HEK293 (cell line): ENCODE measurements at regions not wholly inside any gene's neighbourhood (a gene's known extent, or its start where the extent isn't known, plus 50 kb on each side); places are given as distances from the start of the nearest gene placed in this dataset.

Source experiments
- CTCF ChIA-PET: fragments of 350-600 bp; formaldehyde crosslinking; extraction: SDS; loops from one replicate; lab custom pipeline; 2021; ENCODE audit warnings: antibody characterized with exemption; lab: Yijun Ruan, JAX
- POLR2A ChIA-PET: fragments of 300-600 bp; formaldehyde crosslinking; extraction: SDS; loops from one replicate; lab custom pipeline; 2020; ENCODE audit warnings: antibody characterized with exemption, inconsistent platforms; lab: Yijun Ruan, JAX
- H3K27ac ChIP-seq: fragments of 200-500 bp; sonication (Bioruptor generic); 2 replicates; pipeline ENCODE4 v1.5.1; 2014; ENCODE audit warnings: low read depth, low read length, control low read depth, inconsistent platforms; ENCODE audit errors: extremely low read depth
- H3K36me3 ChIP-seq, 2 experiments: fragments of 200-500 bp in 1 of 2; sonication (Bioruptor generic) in 1 of 2; 1 replicate in 1 of 2; 2 replicates in 1 of 2; pipeline ENCODE4 v1.5.1; 2014 to 2017; ENCODE audit warnings: inconsistent platforms in 2 of 2, low read length in 2 of 2; ENCODE audit not compliant: control insufficient read depth in 2 of 2, insufficient read depth in 1 of 2
- H3K4me1 ChIP-seq: fragments of 200-500 bp; sonication (Bioruptor generic); 2 replicates; pipeline ENCODE4 v1.5.1; 2014; ENCODE audit warnings: mild to moderate bottlenecking, low read length, inconsistent platforms; ENCODE audit not compliant: control insufficient read depth, insufficient read depth
- H3K4me3 ChIP-seq: 2 replicates; pipeline ENCODE4 v1.5.1; 2011; ENCODE audit warnings: low read depth, mild to moderate bottlenecking, control low read depth, low read length, moderate library complexity
- H3K9me3 ChIP-seq: fragments of 200-500 bp; sonication (Bioruptor generic); 2 replicates; pipeline ENCODE4 v1.5.1; 2014; ENCODE audit warnings: low read depth, low read length, inconsistent platforms; ENCODE audit not compliant: control insufficient read depth, insufficient read depth
- KLF1 ChIP-seq: fragments of 450-650 bp; formaldehyde crosslinking; IDR thresholded peaks from 2 replicates; pipeline ENCODE4 v1.5.1; 2016; ENCODE audit warnings: missing biosample characterization, missing genetic modification characterization
- SCRT1 ChIP-seq: fragments of 450-650 bp; formaldehyde crosslinking; IDR thresholded peaks from 2 replicates; pipeline ENCODE4 v1.5.1; 2016; ENCODE audit warnings: missing biosample characterization, missing genetic modification characterization, borderline replicate concordance
- SCRT2 ChIP-seq: fragments of 450-650 bp; formaldehyde crosslinking; IDR thresholded peaks from 2 replicates; pipeline ENCODE4 v1.5.1; 2016; ENCODE audit warnings: missing biosample characterization, missing genetic modification characterization
- SP7 ChIP-seq: fragments of 450-650 bp; formaldehyde crosslinking; IDR thresholded peaks from 2 replicates; pipeline ENCODE4 v1.5.1; 2016; ENCODE audit warnings: missing biosample characterization, missing genetic modification characterization
- ZNF23 ChIP-seq: fragments of 450-650 bp; formaldehyde crosslinking; IDR thresholded peaks from 2 replicates; pipeline ENCODE4 v1.5.1; 2016; ENCODE audit warnings: missing biosample characterization, missing genetic modification characterization, borderline replicate concordance
- ZNF292 ChIP-seq: fragments of 450-650 bp; formaldehyde crosslinking; IDR thresholded peaks from 2 replicates; pipeline ENCODE4 v1.5.1; 2016; ENCODE audit warnings: low read depth, missing biosample characterization, missing genetic modification characterization, borderline replicate concordance
- ZNF335 ChIP-seq: fragments of 450-650 bp; formaldehyde crosslinking; conservative IDR thresholded peaks from 2 replicates; pipeline ENCODE4 v1.5.1; 2016; ENCODE audit warnings: missing biosample characterization, missing genetic modification characterization
- ZNF510 ChIP-seq: fragments of 450-650 bp; formaldehyde crosslinking; IDR thresholded peaks from 2 replicates; pipeline ENCODE4 v1.5.1; 2018; ENCODE audit warnings: mild to moderate bottlenecking, missing genetic modification characterization, missing biosample characterization; ENCODE audit not compliant: insufficient replicate concordance
- ZNF529 ChIP-seq: fragments of 450-650 bp; formaldehyde crosslinking; IDR thresholded peaks from 2 replicates; pipeline ENCODE4 v1.5.1; 2017; ENCODE audit warnings: missing genetic modification characterization, missing biosample characterization; ENCODE audit not compliant: insufficient replicate concordance
- ZNF560 ChIP-seq: fragments of 450-650 bp; formaldehyde crosslinking; IDR thresholded peaks from 2 replicates; pipeline ENCODE4 v1.5.1; 2017; ENCODE audit warnings: missing biosample characterization, missing genetic modification characterization, borderline replicate concordance
- TF ChIP-seq, protein P1 (sequence below): IDR thresholded peaks from 2 replicates; pipeline ENCODE4 v1.6.1; 2011; ENCODE audit warnings: mild to moderate bottlenecking, low read depth, low read length, borderline replicate concordance
- TF ChIP-seq, protein P2 (sequence below): fragments of 450-650 bp; formaldehyde crosslinking; IDR thresholded peaks from 2 replicates; pipeline ENCODE4 v1.5.1; 2016; ENCODE audit warnings: missing biosample characterization, missing genetic modification characterization
- TF ChIP-seq, protein P3 (sequence below): fragments of 450-650 bp; formaldehyde crosslinking; IDR thresholded peaks from 2 replicates; pipeline ENCODE4 v1.5.1; 2016; ENCODE audit warnings: missing biosample characterization, missing genetic modification characterization, low read depth
- TF ChIP-seq, protein P4 (sequence below): fragments of 450-650 bp; formaldehyde crosslinking; IDR thresholded peaks from 2 replicates; pipeline ENCODE4 v1.5.1; 2016; ENCODE audit warnings: missing biosample characterization, missing genetic modification characterization, borderline replicate concordance
- TF ChIP-seq, protein P5 (sequence below): fragments of 450-650 bp; formaldehyde crosslinking; IDR thresholded peaks from 2 replicates; pipeline ENCODE4 v1.5.1; 2016; ENCODE audit warnings: missing biosample characterization, missing genetic modification characterization, borderline replicate concordance

DNA sequence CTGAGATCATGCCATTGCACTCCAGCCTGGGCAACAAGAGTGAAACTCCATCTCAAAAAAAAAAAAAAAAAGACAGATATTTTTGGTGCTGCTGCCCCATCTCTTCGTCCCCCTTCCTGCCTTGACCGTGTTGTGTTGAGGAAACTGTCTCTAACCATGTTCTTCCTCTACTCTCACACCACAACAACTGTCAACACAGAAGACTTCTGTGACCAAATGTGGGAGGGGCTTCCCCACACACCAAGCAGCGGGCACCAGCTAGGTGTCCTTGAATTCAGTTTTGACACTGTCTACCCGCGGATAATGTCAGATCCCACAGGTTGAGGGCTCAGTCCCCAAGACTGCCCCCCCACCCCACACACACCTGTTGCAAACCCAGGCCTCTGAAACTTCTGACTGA is 104.7 kb upstream of the BCOR start:
- ChIA-PET CTCF (no interaction called here), POLR2A (no interaction called here)
- H3K36me3 ChIP-seq: no peaks in the 10 kb centered on the region
- H3K9me3 ChIP-seq: no peaks in the 10 kb centered on the region
- H3K27ac ChIP-seq: no peak overlapping the region
- peak; percentile 33; the same call in 1 of the 2 replicates for TF ChIP-seq SCRT2
- TF ChIP-seq, protein P1, sequence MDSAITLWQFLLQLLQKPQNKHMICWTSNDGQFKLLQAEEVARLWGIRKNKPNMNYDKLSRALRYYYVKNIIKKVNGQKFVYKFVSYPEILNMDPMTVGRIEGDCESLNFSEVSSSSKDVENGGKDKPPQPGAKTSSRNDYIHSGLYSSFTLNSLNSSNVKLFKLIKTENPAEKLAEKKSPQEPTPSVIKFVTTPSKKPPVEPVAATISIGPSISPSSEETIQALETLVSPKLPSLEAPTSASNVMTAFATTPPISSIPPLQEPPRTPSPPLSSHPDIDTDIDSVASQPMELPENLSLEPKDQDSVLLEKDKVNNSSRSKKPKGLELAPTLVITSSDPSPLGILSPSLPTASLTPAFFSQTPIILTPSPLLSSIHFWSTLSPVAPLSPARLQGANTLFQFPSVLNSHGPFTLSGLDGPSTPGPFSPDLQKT: no peak
- TF ChIP-seq, all 188 proteins: peak for 1
- no peak overlapping the region for H3K4me3 ChIP-seq
- H3K4me1 ChIP-seq: no peaks in the 10 kb centered on the region

DNA sequence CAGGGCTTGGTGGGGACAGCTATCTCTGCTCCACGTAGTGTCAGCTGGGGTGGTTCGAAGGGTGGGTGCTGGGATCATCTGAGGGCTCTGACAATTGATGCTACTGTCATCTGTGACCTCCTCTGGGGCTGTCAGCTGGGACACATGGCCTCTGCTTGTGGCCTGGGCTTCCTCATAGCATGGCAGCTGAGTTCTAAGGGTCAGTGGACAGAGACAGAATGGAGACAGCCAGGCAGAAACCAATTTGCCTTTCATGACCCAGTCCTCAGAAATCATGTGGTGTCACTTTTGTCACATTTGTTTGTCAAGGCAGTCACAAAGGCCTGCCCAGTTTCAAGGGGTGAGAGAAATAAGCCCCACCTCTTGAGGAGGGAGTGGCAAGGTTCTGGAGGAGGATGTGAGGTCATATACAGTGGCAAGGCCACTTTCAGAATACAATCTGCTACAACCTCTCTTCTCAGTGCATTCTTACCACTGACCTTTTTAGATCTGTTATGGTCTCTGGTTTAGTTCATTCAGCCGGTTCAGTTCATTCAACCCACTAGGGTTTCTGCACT is 103.6 kb upstream of the BCOR start:
- CTCF ChIA-PET: interaction anchor here (0.6 kb wide), 1 partner anchor 8 kb away, joined by 4 read pairs; no protein-coding TSS in a partner anchor
- TF ChIP-seq SCRT1: no peak
- H3K9me3 ChIP-seq: no peaks in the 10 kb centered on the region
- H3K4me1 ChIP-seq: no peaks in the 10 kb centered on the region
- no peaks in the 10 kb centered on the region for H3K36me3 ChIP-seq
- no peak overlapping the region for H3K27ac ChIP-seq
- H3K4me3 ChIP-seq: no peak overlapping the region
- POLR2A ChIA-PET: no interaction called here

DNA sequence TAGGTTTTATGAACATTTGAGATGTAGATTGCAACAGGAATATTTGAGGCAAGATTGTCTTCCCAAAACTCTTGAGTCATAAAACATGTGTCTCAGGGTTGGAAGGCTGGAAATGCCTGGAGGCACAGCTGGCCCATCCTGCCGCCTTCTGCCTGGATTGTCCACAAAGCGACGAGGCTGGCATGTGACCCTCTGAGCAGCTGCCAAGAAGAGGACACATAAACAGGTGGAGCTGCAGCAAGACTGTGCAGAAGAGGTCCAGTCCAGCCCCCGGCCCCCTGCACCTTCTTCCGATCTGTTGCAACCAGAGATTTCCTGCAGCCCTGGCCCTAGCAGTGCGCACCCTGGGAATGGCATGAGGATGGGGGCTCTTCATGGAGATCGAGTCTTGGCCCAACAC is 101.9 kb upstream of the BCOR start:
- H3K36me3 ChIP-seq: no peaks in the 10 kb centered on the region
- H3K27ac ChIP-seq: no peak overlapping the region
- H3K4me1 ChIP-seq: no peaks in the 10 kb centered on the region
- H3K9me3 ChIP-seq: no peaks in the 10 kb centered on the region
- H3K4me3 ChIP-seq: no peak overlapping the region
- CTCF ChIA-PET: no interaction called here
- POLR2A ChIA-PET: no interaction called here
- TF ChIP-seq ZNF292 (tag by site-specific recombination) (no peak), KLF1 (tag by site-specific recombination) (no peak), ZNF335 (no peak), ZNF560 (tag by site-specific recombination) (no peak)
- TF ChIP-seq, protein P2, sequence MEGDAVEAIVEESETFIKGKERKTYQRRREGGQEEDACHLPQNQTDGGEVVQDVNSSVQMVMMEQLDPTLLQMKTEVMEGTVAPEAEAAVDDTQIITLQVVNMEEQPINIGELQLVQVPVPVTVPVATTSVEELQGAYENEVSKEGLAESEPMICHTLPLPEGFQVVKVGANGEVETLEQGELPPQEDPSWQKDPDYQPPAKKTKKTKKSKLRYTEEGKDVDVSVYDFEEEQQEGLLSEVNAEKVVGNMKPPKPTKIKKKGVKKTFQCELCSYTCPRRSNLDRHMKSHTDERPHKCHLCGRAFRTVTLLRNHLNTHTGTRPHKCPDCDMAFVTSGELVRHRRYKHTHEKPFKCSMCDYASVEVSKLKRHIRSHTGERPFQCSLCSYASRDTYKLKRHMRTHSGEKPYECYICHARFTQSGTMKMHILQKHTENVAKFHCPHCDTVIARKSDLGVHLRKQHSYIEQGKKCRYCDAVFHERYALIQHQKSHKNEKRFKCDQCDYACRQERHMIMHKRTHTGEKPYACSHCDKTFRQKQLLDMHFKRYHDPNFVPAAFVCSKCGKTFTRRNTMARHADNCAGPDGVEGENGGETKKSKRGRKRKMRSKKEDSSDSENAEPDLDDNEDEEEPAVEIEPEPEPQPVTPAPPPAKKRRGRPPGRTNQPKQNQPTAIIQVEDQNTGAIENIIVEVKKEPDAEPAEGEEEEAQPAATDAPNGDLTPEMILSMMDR: no peak
- TF ChIP-seq, protein P3, sequence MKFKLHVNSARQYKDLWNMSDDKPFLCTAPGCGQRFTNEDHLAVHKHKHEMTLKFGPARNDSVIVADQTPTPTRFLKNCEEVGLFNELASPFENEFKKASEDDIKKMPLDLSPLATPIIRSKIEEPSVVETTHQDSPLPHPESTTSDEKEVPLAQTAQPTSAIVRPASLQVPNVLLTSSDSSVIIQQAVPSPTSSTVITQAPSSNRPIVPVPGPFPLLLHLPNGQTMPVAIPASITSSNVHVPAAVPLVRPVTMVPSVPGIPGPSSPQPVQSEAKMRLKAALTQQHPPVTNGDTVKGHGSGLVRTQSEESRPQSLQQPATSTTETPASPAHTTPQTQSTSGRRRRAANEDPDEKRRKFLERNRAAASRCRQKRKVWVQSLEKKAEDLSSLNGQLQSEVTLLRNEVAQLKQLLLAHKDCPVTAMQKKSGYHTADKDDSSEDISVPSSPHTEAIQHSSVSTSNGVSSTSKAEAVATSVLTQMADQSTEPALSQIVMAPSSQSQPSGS (tag by site-specific recombination): no peak

DNA sequence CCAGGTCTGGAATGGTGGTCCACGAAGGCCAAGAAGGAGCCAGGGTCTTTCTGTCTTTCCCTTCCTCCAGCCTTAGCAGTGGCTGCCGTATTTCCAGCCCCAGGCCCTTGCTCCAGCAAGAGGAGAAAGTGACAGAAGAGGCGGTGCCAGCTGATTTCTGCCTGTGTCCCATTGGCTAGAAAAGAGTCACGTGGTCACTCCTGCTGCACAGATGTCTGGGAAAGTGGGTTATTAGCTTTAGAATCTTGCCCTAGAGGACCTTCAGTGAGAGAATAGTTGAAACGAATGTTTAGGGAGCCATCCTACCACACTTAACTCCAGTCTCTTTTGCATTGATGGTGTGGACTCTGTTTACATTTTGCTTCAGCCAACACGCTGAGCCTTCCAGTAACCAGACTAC is 99.3 kb upstream of the BCOR start:
- H3K4me1 ChIP-seq: no peaks in the 10 kb centered on the region
- ChIA-PET POLR2A (interaction anchor here (0.9 kb wide), 1 partner anchor 100 kb away, joined by 3 read pairs; no protein-coding TSS in a partner anchor), CTCF (no interaction called here)
- no peaks in the 10 kb centered on the region for H3K9me3 ChIP-seq
- H3K27ac ChIP-seq: no peak overlapping the region
- no peaks in the 10 kb centered on the region for H3K36me3 ChIP-seq
- no peak overlapping the region for H3K4me3 ChIP-seq
- no peak for TF ChIP-seq ZNF23 (tag by site-specific recombination)
- TF ChIP-seq, protein P4, sequence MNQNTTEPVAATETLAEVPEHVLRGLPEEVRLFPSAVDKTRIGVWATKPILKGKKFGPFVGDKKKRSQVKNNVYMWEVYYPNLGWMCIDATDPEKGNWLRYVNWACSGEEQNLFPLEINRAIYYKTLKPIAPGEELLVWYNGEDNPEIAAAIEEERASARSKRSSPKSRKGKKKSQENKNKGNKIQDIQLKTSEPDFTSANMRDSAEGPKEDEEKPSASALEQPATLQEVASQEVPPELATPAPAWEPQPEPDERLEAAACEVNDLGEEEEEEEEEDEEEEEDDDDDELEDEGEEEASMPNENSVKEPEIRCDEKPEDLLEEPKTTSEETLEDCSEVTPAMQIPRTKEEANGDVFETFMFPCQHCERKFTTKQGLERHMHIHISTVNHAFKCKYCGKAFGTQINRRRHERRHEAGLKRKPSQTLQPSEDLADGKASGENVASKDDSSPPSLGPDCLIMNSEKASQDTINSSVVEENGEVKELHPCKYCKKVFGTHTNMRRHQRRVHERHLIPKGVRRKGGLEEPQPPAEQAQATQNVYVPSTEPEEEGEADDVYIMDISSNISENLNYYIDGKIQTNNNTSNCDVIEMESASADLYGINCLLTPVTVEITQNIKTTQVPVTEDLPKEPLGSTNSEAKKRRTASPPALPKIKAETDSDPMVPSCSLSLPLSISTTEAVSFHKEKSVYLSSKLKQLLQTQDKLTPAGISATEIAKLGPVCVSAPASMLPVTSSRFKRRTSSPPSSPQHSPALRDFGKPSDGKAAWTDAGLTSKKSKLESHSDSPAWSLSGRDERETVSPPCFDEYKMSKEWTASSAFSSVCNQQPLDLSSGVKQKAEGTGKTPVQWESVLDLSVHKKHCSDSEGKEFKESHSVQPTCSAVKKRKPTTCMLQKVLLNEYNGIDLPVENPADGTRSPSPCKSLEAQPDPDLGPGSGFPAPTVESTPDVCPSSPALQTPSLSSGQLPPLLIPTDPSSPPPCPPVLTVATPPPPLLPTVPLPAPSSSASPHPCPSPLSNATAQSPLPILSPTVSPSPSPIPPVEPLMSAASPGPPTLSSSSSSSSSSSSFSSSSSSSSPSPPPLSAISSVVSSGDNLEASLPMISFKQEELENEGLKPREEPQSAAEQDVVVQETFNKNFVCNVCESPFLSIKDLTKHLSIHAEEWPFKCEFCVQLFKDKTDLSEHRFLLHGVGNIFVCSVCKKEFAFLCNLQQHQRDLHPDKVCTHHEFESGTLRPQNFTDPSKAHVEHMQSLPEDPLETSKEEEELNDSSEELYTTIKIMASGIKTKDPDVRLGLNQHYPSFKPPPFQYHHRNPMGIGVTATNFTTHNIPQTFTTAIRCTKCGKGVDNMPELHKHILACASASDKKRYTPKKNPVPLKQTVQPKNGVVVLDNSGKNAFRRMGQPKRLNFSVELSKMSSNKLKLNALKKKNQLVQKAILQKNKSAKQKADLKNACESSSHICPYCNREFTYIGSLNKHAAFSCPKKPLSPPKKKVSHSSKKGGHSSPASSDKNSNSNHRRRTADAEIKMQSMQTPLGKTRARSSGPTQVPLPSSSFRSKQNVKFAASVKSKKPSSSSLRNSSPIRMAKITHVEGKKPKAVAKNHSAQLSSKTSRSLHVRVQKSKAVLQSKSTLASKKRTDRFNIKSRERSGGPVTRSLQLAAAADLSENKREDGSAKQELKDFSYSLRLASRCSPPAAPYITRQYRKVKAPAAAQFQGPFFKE (tag by site-specific recombination): no peak
- TF ChIP-seq ZNF529: no peak
- TF ChIP-seq SP7 (tag by site-specific recombination): no peak
- TF ChIP-seq ZNF510 (tag by site-specific recombination): no peak
- TF ChIP-seq, protein P5, sequence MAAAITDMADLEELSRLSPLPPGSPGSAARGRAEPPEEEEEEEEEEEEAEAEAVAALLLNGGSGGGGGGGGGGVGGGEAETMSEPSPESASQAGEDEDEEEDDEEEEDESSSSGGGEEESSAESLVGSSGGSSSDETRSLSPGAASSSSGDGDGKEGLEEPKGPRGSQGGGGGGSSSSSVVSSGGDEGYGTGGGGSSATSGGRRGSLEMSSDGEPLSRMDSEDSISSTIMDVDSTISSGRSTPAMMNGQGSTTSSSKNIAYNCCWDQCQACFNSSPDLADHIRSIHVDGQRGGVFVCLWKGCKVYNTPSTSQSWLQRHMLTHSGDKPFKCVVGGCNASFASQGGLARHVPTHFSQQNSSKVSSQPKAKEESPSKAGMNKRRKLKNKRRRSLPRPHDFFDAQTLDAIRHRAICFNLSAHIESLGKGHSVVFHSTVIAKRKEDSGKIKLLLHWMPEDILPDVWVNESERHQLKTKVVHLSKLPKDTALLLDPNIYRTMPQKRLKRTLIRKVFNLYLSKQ (tag by site-specific recombination): no peak
